ENCODE measurements at regions not wholly inside any gene's neighbourhood (a gene's known extent, or its start where the extent isn't known, plus 50 kb on each side); places are given as distances from the start of the nearest gene placed in this dataset.

DNA sequence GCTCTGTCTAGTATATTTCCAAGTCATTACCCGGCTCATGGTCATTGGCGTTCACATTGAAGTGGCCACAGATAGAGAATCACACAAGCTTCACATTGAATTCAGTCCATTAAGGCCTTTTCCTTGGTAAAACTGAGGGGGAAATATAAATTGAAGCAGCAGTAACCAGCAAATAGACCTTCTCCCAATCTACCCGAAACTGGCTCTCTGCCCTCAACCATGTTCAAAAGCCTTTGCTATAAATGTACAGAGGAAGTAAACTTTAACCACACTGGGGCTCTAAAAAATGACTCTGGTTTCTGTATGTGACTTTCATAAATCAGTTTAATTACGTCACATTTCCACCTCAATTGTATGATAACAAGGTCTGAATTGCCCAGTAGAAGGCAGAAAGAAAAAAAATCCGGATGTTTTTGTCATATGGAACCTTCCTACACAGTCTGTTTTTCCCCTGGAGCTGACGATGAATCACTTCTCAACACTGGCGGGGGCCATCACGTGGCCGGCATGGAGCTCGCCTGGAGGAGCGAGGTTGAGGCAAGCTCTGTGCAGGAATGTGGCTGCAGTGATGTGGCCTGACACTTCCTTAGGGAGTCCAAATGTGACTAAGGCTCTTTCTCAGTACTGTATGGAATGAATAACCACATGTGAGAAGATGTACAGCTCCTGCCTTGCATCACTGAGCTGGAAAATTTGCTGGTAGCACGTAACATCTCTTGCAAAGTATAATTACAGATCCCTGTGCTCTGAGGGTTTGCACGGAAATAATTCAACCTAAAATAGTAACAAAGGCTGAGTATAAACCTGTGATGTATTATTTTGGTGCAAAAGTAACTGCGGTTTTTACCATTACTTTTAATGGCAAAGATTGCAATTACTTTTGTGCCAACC is 58.6 kb upstream of the SNX9 start:
- TF ChIP-seq POLR2A (IDR thresholded peaks at IDR 0.05; ENCODE audit: low read length), result no peak
- TF ChIP-seq, protein P1, sequence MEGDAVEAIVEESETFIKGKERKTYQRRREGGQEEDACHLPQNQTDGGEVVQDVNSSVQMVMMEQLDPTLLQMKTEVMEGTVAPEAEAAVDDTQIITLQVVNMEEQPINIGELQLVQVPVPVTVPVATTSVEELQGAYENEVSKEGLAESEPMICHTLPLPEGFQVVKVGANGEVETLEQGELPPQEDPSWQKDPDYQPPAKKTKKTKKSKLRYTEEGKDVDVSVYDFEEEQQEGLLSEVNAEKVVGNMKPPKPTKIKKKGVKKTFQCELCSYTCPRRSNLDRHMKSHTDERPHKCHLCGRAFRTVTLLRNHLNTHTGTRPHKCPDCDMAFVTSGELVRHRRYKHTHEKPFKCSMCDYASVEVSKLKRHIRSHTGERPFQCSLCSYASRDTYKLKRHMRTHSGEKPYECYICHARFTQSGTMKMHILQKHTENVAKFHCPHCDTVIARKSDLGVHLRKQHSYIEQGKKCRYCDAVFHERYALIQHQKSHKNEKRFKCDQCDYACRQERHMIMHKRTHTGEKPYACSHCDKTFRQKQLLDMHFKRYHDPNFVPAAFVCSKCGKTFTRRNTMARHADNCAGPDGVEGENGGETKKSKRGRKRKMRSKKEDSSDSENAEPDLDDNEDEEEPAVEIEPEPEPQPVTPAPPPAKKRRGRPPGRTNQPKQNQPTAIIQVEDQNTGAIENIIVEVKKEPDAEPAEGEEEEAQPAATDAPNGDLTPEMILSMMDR (IDR thresholded peaks at IDR 0.05), result no peak
- peak in 1 of 2 experiments; percentile 38; a peak in 2 of 5 replicates for TF ChIP-seq RAD21 (conservative IDR thresholded peaks at IDR 0.05 in 1 of 2, IDR thresholded peaks at IDR 0.05 in 1 of 2)
- no peak for TF ChIP-seq ESRRA (IDR thresholded peaks at IDR 0.05; ENCODE audit: borderline replicate concordance, low read length)
- no peak for TF ChIP-seq HOXB5 (CRISPR knock-in tag; IDR thresholded peaks at IDR 0.05)
- no peak for TF ChIP-seq MAFK (IDR thresholded peaks at IDR 0.05; ENCODE audit: partially characterized antibody)
